ENCODE measurements at regions not wholly inside any gene's neighbourhood (a gene's known extent, or its start where the extent isn't known, plus 50 kb on each side); places are given as distances from the start of the nearest gene placed in this dataset.

DNA sequence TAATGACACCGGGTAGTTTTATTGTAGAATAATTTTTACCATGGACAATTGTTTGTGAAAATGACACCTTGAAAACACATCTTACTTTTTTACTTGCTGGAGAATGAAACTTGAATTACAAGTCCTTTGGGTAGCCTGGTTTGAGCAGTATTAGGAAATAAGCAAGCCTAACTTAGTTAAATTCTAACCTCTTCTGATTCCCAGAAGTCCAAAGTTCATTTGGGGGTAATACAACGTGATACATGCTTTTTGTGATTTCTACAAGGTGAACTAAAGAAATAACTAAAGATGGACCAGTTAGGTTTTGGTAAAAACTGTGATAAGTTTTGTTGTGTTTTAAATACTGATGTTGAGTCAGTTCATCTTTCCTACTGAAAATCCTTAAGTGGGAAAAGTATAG is 135.4 kb upstream of the DMRT1 start:
- TF ChIP-seq, protein P1, sequence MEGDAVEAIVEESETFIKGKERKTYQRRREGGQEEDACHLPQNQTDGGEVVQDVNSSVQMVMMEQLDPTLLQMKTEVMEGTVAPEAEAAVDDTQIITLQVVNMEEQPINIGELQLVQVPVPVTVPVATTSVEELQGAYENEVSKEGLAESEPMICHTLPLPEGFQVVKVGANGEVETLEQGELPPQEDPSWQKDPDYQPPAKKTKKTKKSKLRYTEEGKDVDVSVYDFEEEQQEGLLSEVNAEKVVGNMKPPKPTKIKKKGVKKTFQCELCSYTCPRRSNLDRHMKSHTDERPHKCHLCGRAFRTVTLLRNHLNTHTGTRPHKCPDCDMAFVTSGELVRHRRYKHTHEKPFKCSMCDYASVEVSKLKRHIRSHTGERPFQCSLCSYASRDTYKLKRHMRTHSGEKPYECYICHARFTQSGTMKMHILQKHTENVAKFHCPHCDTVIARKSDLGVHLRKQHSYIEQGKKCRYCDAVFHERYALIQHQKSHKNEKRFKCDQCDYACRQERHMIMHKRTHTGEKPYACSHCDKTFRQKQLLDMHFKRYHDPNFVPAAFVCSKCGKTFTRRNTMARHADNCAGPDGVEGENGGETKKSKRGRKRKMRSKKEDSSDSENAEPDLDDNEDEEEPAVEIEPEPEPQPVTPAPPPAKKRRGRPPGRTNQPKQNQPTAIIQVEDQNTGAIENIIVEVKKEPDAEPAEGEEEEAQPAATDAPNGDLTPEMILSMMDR (IDR thresholded peaks at IDR 0.05; ENCODE audit: low read depth, low read length) = no peak
- TF ChIP-seq EZH2phosphoT487 (IDR thresholded peaks at IDR 0.05; ENCODE audit: low read depth) = no peak

All from OCI-LY3 (cell line).